ENCODE measurements at regions not wholly inside any gene's neighbourhood (a gene's known extent, or its start where the extent isn't known, plus 50 kb on each side); places are given as distances from the start of the nearest gene placed in this dataset.

DNA sequence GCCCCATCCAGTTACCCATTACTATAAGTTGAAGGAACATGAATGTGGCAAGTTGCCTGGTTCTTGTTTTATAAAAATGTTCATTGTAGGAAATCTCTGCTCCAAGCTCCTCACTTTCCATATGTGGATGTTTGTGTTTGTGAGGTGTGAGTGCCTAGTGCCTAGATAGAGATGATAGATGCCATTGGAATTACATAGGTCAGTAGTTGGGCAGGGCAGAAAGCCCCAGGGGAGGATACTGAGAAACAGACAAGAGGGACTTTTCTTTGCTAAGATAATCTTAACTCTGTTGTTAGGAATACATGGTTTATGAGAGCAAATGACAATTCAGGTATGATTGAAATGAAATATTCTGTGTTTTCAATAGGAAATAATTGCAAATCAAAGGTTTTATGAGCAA lies 226.3 kb upstream of the GRIP1 start:
- Histone ChIP-seq H3K9me1 (replicated peaks; ENCODE audit: control insufficient read depth, extremely low read depth, insufficient read depth, low read length) (no peaks in the 10 kb centered on the region), H3K36me3 (ENCODE audit: control insufficient read depth in 2 of 2, extremely low read depth in 1 of 2, insufficient read depth in 2 of 2, low read length in 2 of 2) (no peaks in the 10 kb centered on the region), H3K27ac (ENCODE audit: insufficient read depth, low read depth, low read length) (no peak overlapping the region), H3K4me1 (ENCODE audit: control insufficient read depth, extremely low read depth, insufficient read depth, low read length) (no peaks in the 10 kb centered on the region), H3K4me2 (ENCODE audit: insufficient read depth, low read length) (no peak overlapping the region), H3K79me2 (ENCODE audit: control insufficient read depth, insufficient read depth, low read length) (no peaks in the 10 kb centered on the region), H4K20me1 (replicated peaks; ENCODE audit: control insufficient read depth, extremely low read depth, insufficient read depth, low read length) (no peaks in the 10 kb centered on the region), H3K9me3 (replicated peaks; ENCODE audit: control insufficient read depth, insufficient read depth, low read length) (no peaks in the 10 kb centered on the region), H2AFZ (ENCODE audit: low read depth, low read length) (no peak overlapping the region), H3K9ac (replicated peaks; ENCODE audit: extremely low read depth, insufficient read depth, low read length) (no peak overlapping the region), H3K4me3 (replicated peaks in 1 of 3; ENCODE audit: insufficient read depth in 1 of 3, low read depth in 1 of 3, low read length in 3 of 3) (no peak overlapping the region), H3K27me3 (ENCODE audit: control insufficient read depth in 2 of 2, insufficient read depth in 2 of 2, low read length in 2 of 2) (no peaks in the 10 kb centered on the region)
- ChIA-PET CTCF (no interaction called here), POLR2A (no interaction called here)
- FAIRE-seq (no peak), DNase-seq (ENCODE audit: low read depth, low spot score) (no peak)
- dilution Hi-C loops (cut with MboI; ENCODE audit: extremely low pct_ligation_motif_present, low sequenced_read_pairs) (no loop called here), intact Hi-C loops (cut with micrococcal nuclease) (no loop called here)
- TF ChIP-seq POLR2AphosphoS5 (IDR thresholded peaks at IDR 0.05; ENCODE audit: insufficient read depth, low read depth, low read length) (no peak), JUN (IDR thresholded peaks at IDR 0.05; ENCODE audit: borderline replicate concordance, insufficient read depth, insufficient read length, low read depth) (no peak)
- BruUV-seq (replicated peaks) = no TSS peak

DNA sequence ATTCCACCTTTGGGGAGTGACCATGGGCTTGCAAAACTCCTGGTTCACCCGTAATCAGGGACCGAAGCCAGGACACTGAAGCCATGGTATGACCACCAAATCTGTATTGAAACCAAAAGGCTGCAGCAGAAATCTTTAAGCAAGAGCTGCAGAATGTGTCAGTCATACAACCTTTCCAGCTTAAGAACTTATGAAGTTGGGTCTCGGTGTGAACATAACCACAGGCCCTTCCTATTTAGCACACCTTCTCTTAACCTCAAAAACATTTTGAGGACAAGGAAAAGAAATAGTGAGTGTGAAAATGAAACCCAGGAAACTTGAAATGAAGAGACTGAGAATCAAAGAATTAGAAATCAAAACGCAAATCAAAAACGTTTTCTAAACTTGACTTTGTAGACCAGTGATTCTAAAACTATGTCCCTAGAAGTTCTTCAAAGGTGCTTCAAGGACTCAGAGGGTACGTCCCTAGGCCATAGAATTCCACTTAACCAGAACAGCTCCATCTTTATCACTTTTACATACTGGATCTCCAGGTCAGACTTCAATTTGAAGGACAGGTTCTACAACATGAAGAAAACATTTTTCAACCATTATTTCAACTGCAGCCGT lies 231.6 kb upstream of the GRIP1 start:
- BruUV-seq (replicated peaks) = no TSS peak

More for the DNA sequence above, 231.6 kb upstream of the GRIP1 start:
- Histone ChIP-seq H4K20me1 (replicated peaks; ENCODE audit: control insufficient read depth, extremely low read depth, insufficient read depth, low read length) (no peaks in the 10 kb centered on the region), H3K9me1 (replicated peaks; ENCODE audit: control insufficient read depth, extremely low read depth, insufficient read depth, low read length) (no peaks in the 10 kb centered on the region), H3K27me3 (ENCODE audit: control insufficient read depth in 2 of 2, insufficient read depth in 2 of 2, low read length in 2 of 2) (no peaks in the 10 kb centered on the region), H3K9me3 (replicated peaks; ENCODE audit: control insufficient read depth, insufficient read depth, low read length) (no peaks in the 10 kb centered on the region), H3K36me3 (ENCODE audit: control insufficient read depth in 2 of 2, extremely low read depth in 1 of 2, insufficient read depth in 2 of 2, low read length in 2 of 2) (no peaks in the 10 kb centered on the region), H3K4me3 (replicated peaks in 1 of 3; ENCODE audit: insufficient read depth in 1 of 3, low read depth in 1 of 3, low read length in 3 of 3) (no peak overlapping the region), H3K9ac (replicated peaks; ENCODE audit: extremely low read depth, insufficient read depth, low read length) (no peak overlapping the region), H3K27ac (ENCODE audit: insufficient read depth, low read depth, low read length) (no peak overlapping the region), H3K4me2 (ENCODE audit: insufficient read depth, low read length) (no peak overlapping the region), H2AFZ (ENCODE audit: low read depth, low read length) (no peak overlapping the region), H3K4me1 (ENCODE audit: control insufficient read depth, extremely low read depth, insufficient read depth, low read length) (no peaks in the 10 kb centered on the region), H3K79me2 (ENCODE audit: control insufficient read depth, insufficient read depth, low read length) (no peaks in the 10 kb centered on the region)
- CTCF ChIA-PET = no interaction called here
- POLR2A ChIA-PET = no interaction called here
- dilution Hi-C loops (cut with MboI; ENCODE audit: extremely low pct_ligation_motif_present, low sequenced_read_pairs) = no loop called here
- no peak for TF ChIP-seq FOS (IDR thresholded peaks at IDR 0.05; ENCODE audit: borderline replicate concordance, insufficient read depth, low read length)
- TF ChIP-seq, protein P1, sequence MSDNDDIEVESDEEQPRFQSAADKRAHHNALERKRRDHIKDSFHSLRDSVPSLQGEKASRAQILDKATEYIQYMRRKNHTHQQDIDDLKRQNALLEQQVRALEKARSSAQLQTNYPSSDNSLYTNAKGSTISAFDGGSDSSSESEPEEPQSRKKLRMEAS (IDR thresholded peaks at IDR 0.05; ENCODE audit: insufficient read depth, insufficient read length) = no peak
- TF ChIP-seq, protein P2, sequence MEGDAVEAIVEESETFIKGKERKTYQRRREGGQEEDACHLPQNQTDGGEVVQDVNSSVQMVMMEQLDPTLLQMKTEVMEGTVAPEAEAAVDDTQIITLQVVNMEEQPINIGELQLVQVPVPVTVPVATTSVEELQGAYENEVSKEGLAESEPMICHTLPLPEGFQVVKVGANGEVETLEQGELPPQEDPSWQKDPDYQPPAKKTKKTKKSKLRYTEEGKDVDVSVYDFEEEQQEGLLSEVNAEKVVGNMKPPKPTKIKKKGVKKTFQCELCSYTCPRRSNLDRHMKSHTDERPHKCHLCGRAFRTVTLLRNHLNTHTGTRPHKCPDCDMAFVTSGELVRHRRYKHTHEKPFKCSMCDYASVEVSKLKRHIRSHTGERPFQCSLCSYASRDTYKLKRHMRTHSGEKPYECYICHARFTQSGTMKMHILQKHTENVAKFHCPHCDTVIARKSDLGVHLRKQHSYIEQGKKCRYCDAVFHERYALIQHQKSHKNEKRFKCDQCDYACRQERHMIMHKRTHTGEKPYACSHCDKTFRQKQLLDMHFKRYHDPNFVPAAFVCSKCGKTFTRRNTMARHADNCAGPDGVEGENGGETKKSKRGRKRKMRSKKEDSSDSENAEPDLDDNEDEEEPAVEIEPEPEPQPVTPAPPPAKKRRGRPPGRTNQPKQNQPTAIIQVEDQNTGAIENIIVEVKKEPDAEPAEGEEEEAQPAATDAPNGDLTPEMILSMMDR (IDR thresholded peaks at IDR 0.05; ENCODE audit: extremely low read depth in 1 of 2, insufficient read depth in 1 of 2, low read depth in 1 of 2, low read length in 2 of 2) = no peak
- no peak for TF ChIP-seq JUN (IDR thresholded peaks at IDR 0.05; ENCODE audit: borderline replicate concordance, insufficient read depth, insufficient read length, low read depth)
- TF ChIP-seq GATA2 (IDR thresholded peaks at IDR 0.05; ENCODE audit: insufficient read depth, insufficient read length, low read depth, low read length) = no peak
- TF ChIP-seq MYC (IDR thresholded peaks at IDR 0.05; ENCODE audit: low read depth, low read length) = no peak
- no peak for TF ChIP-seq EZH2 (IDR thresholded peaks at IDR 0.05; ENCODE audit: borderline replicate concordance, low read depth, low read length, severe bottlenecking)
- TF ChIP-seq POLR2AphosphoS5 (IDR thresholded peaks at IDR 0.05; ENCODE audit: insufficient read depth, low read depth, low read length) = no peak
- no peak for TF ChIP-seq POLR2A (IDR thresholded peaks at IDR 0.05; ENCODE audit: low read depth, low read length)
- FAIRE-seq = no peak
- intact Hi-C loops (cut with micrococcal nuclease) = no loop called here
- DNase-seq (ENCODE audit: low read depth, low spot score) = no peak
